H9 (cell line): ENCODE measurements at regions not wholly inside any gene's neighbourhood (a gene's known extent, or its start where the extent isn't known, plus 50 kb on each side); places are given as distances from the start of the nearest gene placed in this dataset.

Experiments
- DNase-seq: peaks from one replicate; pipeline ENCODE4 v3.0.0-alpha.2; 2017
- H2AFZ ChIP-seq: one replicate; pipeline ENCODE4 v1.6.1; 2013; ENCODE audit warnings: mild to moderate bottlenecking, low read length, control low read depth, moderate library complexity
- H2AK5ac ChIP-seq: 2 replicates; pipeline ENCODE4 v1.6.1; 2013; ENCODE audit warnings: low read length, control low read depth, mixed read lengths; ENCODE audit not compliant: insufficient read length
- H2BK120ac ChIP-seq: one replicate; pipeline ENCODE4 v1.6.1; 2013; ENCODE audit warnings: low read depth, mild to moderate bottlenecking, low read length, control low read depth, inconsistent platforms; ENCODE audit not compliant: poor library complexity, severe bottlenecking
- H2BK12ac ChIP-seq: 2 replicates; pipeline ENCODE4 v1.6.1; 2013; ENCODE audit warnings: low read length, control low read depth, mixed read lengths, low read depth; ENCODE audit not compliant: insufficient read length
- H2BK15ac ChIP-seq: 2 replicates; pipeline ENCODE4 v1.6.1; 2013; ENCODE audit warnings: low read depth, low read length, control low read depth
- H2BK20ac ChIP-seq: one replicate; pipeline ENCODE4 v1.6.1; 2013; ENCODE audit warnings: low read depth, mild to moderate bottlenecking, low read length, control low read depth, inconsistent platforms; ENCODE audit not compliant: poor library complexity, severe bottlenecking
- H2BK5ac ChIP-seq: 2 replicates; pipeline ENCODE4 v1.6.1; 2013; ENCODE audit warnings: low read length, control low read depth, mixed read lengths; ENCODE audit not compliant: insufficient read length
- H3K14ac ChIP-seq: 2 replicates; pipeline ENCODE4 v1.6.1; 2013; ENCODE audit warnings: low read length, control low read depth; ENCODE audit not compliant: insufficient read depth
- H3K18ac ChIP-seq: 2 replicates; pipeline ENCODE4 v1.6.1; 2013; ENCODE audit warnings: low read depth, mild to moderate bottlenecking, mixed read lengths, low read length, control low read depth; ENCODE audit not compliant: insufficient read length
- H3K23ac ChIP-seq: 2 replicates; pipeline ENCODE4 v1.6.1; 2013; ENCODE audit warnings: low read length, control low read depth, mixed read lengths, low read depth; ENCODE audit not compliant: insufficient read length
- H3K23me2 ChIP-seq: 2 replicates; pipeline ENCODE4 v1.6.1; 2013; ENCODE audit warnings: low read depth, mild to moderate bottlenecking, mixed read lengths, low read length, control low read depth; ENCODE audit not compliant: insufficient read length, poor library complexity, severe bottlenecking
- H3K27ac ChIP-seq: 2 replicates; pipeline ENCODE4 v1.5.1; 2013; ENCODE audit warnings: low read length, control low read depth, mixed read lengths, low read depth; ENCODE audit not compliant: insufficient read length
- H3K27me3 ChIP-seq: 2 replicates; pipeline ENCODE4 v1.6.1; 2013; ENCODE audit warnings: low read length, control low read depth, inconsistent platforms; ENCODE audit not compliant: insufficient read depth
- H3K4ac ChIP-seq: 2 replicates; pipeline ENCODE4 v1.6.1; 2013; ENCODE audit warnings: low read depth, mild to moderate bottlenecking, control low read depth, inconsistent platforms, low read length, moderate library complexity
- H3K4me1 ChIP-seq: 2 replicates; pipeline ENCODE4 v1.6.1; 2013; ENCODE audit warnings: low read length, control low read depth, inconsistent platforms; ENCODE audit not compliant: insufficient read depth
- H3K4me2 ChIP-seq: 2 replicates; pipeline ENCODE4 v1.6.1; 2013; ENCODE audit warnings: low read length, control low read depth, mixed read lengths; ENCODE audit not compliant: insufficient read length, insufficient read depth
- H3K56ac ChIP-seq: 2 replicates; pipeline ENCODE4 v1.6.1; 2013; ENCODE audit warnings: low read depth, mild to moderate bottlenecking, mixed read lengths, low read length, control low read depth; ENCODE audit not compliant: insufficient read length
- H3K79me1 ChIP-seq: 2 replicates; pipeline ENCODE4 v1.6.1; 2013; ENCODE audit warnings: low read depth, mild to moderate bottlenecking, moderate library complexity, low read length, control low read depth, inconsistent platforms; ENCODE audit not compliant: insufficient read depth, poor library complexity, severe bottlenecking
- H3K79me2 ChIP-seq: 2 replicates; pipeline ENCODE4 v1.6.1; 2013; ENCODE audit warnings: low read length, control low read depth, inconsistent platforms; ENCODE audit not compliant: insufficient read depth
- H3K9ac ChIP-seq: 2 replicates; pipeline ENCODE4 v1.6.1; 2013; ENCODE audit warnings: low read length, control low read depth, mixed read lengths; ENCODE audit not compliant: insufficient read length; ENCODE audit errors: extremely low read depth
- H3K9me3 ChIP-seq: one replicate; pipeline ENCODE4 v1.6.1; 2013; ENCODE audit warnings: low read depth, low read length, inconsistent platforms; ENCODE audit not compliant: control insufficient read depth
- H3T11ph ChIP-seq: one replicate; pipeline ENCODE4 v1.6.1; 2013; ENCODE audit warnings: mild to moderate bottlenecking, low read length, control low read depth, inconsistent platforms
- H4K20me1 ChIP-seq: one replicate; pipeline ENCODE4 v1.6.1; 2013; ENCODE audit not compliant: control insufficient read depth, insufficient read length, insufficient read depth
- H4K5ac ChIP-seq: 2 replicates; pipeline ENCODE4 v1.6.1; 2013; ENCODE audit warnings: low read depth, mild to moderate bottlenecking, mixed read lengths, low read length, control low read depth; ENCODE audit not compliant: insufficient read length
- H4K8ac ChIP-seq: replicated peaks from 2 replicates; pipeline ENCODE4 v1.6.1; 2013; ENCODE audit warnings: low read length, control low read depth, mixed read lengths, low read depth; ENCODE audit not compliant: insufficient read length
- H4K91ac ChIP-seq: 2 replicates; pipeline ENCODE4 v1.6.1; 2013; ENCODE audit warnings: low read depth, mild to moderate bottlenecking, moderate library complexity, mixed read lengths, low read length, control low read depth; ENCODE audit not compliant: insufficient read length
- H3K27ac Mint-ChIP-seq, 3 experiments: 2 replicates in 2 of 3; 3 replicates in 1 of 3; pipeline ENCODE4 v1.8.0; 2020 to 2021; ENCODE audit warnings: mixed read lengths in 3 of 3, mild to moderate bottlenecking in 1 of 3, moderate library complexity in 1 of 3
- H3K27me3 Mint-ChIP-seq: 2 replicates; pipeline ENCODE4 v1.8.0; 2021; ENCODE audit warnings: low read depth, mild to moderate bottlenecking, moderate library complexity, mixed read lengths
- H3K36me3 Mint-ChIP-seq, 3 experiments: 2 replicates in 2 of 3; 3 replicates in 1 of 3; pipeline ENCODE4 v1.8.0; 2020 to 2021; ENCODE audit warnings: low read depth in 3 of 3, mixed read lengths in 3 of 3; ENCODE audit not compliant: insufficient read depth in 1 of 3
- H3K4me1 Mint-ChIP-seq, 2 experiments: 2 replicates each; pipeline ENCODE4 v1.8.0; 2020; ENCODE audit warnings: mixed read lengths in 2 of 2
- H3K4me3 Mint-ChIP-seq, 2 experiments: 2 replicates in 1 of 2; 3 replicates in 1 of 2; pipeline ENCODE4 v1.8.0; 2020 to 2021; ENCODE audit warnings: mild to moderate bottlenecking in 2 of 2, mixed read lengths in 2 of 2, moderate library complexity in 1 of 2
- H3K9me3 Mint-ChIP-seq, 2 experiments: 2 replicates in 1 of 2; 3 replicates in 1 of 2; pipeline ENCODE4 v1.8.0; 2020; ENCODE audit warnings: mild to moderate bottlenecking in 2 of 2, mixed read lengths in 2 of 2, moderate library complexity in 1 of 2
- WGBS: extraction: QIAGEN DNeasy Blood & Tissue Kit; methylation state at CpG from one replicate; pipeline ENCODE4 v1.1.7; 2013; ENCODE audit warnings: missing lambda C conversion rate, low lambda C conversion rate, mixed read lengths; ENCODE audit not compliant: insufficient read length; ENCODE audit errors: extremely low coverage; 5-methylcytosine and 5-hydroxymethylcytosine counted together
- TF ChIP-seq, protein P1 (sequence below): fragments of 200-600 bp; sonication (generic); conservative IDR thresholded peaks from 3 replicates; pipeline ENCODE4 v1.8.0; 2021; ENCODE audit warnings: antibody characterized with exemption, mild to moderate bottlenecking

DNA sequence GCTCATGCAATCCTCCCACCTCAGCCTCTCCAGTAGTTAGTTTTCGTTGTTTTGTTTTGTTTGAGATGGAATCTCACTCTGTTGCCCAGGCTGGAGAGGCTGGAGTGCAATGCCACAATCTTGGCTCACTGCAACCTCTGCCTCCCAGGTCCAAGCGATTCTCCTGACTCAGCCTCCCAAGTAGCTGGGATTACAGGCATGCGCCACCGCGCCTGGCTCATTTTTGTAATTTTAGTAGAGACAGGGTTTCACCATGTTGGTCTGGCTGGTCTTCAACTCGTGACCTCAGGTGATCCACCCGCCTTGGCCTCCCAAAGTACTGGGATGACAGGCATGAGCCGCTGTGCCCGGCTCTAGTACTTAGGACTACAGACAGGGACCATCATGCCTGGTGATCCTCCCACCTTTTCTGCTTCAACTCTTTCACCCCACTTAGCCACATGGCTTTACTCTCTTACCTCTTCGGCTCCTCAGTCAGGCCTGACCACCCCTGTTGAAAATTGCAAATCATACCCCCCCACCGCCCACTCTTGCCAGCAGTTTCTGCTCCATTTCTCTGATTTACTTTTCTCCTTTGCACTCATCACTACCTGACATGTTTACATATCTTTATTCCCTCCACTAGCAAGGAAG lies 157.1 kb upstream of the GRK3 start:
- H3K27me3 ChIP-seq, result no peaks in the 10 kb centered on the region
- TF ChIP-seq, protein P1, sequence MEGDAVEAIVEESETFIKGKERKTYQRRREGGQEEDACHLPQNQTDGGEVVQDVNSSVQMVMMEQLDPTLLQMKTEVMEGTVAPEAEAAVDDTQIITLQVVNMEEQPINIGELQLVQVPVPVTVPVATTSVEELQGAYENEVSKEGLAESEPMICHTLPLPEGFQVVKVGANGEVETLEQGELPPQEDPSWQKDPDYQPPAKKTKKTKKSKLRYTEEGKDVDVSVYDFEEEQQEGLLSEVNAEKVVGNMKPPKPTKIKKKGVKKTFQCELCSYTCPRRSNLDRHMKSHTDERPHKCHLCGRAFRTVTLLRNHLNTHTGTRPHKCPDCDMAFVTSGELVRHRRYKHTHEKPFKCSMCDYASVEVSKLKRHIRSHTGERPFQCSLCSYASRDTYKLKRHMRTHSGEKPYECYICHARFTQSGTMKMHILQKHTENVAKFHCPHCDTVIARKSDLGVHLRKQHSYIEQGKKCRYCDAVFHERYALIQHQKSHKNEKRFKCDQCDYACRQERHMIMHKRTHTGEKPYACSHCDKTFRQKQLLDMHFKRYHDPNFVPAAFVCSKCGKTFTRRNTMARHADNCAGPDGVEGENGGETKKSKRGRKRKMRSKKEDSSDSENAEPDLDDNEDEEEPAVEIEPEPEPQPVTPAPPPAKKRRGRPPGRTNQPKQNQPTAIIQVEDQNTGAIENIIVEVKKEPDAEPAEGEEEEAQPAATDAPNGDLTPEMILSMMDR, result no peak
- H4K8ac ChIP-seq, result no peak overlapping the region
- Mint-ChIP-seq H3K4me1 (peaks cover 32 to 40% of the 10 kb centered on the region in 2 experiments), H3K4me3 (peak overlapping the region in 1 of 2 experiments; percentile 19; a peak in 4 of 5 replicates), H3K9me3 (peaks cover 0 to 3% of the 10 kb centered on the region in 2 experiments; a peak in 1 of 5 replicates), H3K27me3 (peaks cover 18% of the 10 kb centered on the region), H3K36me3 (peaks cover 0 to 3% (median 0%) of the 10 kb centered on the region in 3 experiments; a peak in 3 of 7 replicates), H3K27ac (peak overlapping the region; percentile 42 to 87 (median 58); a peak in 6 of 7 replicates)
- H3K79me1 ChIP-seq, result no peaks in the 10 kb centered on the region
- no peak overlapping the region for H2AK5ac ChIP-seq
- no peak overlapping the region for H3K4ac ChIP-seq
- no peak overlapping the region for H3K23ac ChIP-seq
- DNase-seq, result no peak
- peaks cover 4% of the 10 kb centered on the region; the same call in 1 of the 2 replicates for H3K79me2 ChIP-seq
- no peak overlapping the region for H3K14ac ChIP-seq
- no peak overlapping the region for H4K91ac ChIP-seq
- H3K27ac ChIP-seq, result no peak overlapping the region
- H3K9me3 ChIP-seq, result no peaks in the 10 kb centered on the region
- no peak overlapping the region for H2BK15ac ChIP-seq
- H3K23me2 ChIP-seq, result peaks cover 9% of the 10 kb centered on the region
- no peak overlapping the region for H2BK120ac ChIP-seq
- H2BK12ac ChIP-seq, result no peak overlapping the region
- H3K4me2 ChIP-seq, result no peak overlapping the region
- H3K18ac ChIP-seq, result no peak overlapping the region
- no peak overlapping the region for H2BK20ac ChIP-seq
- no peak overlapping the region for H4K5ac ChIP-seq
- no CpG with 5 or more reads among the region's 11 CpGs for WGBS
- peaks cover 11% of the 10 kb centered on the region; the same call in 1 of the 2 replicates for H3K4me1 ChIP-seq
- H3K56ac ChIP-seq, result no peak overlapping the region
- no peak overlapping the region for H3K9ac ChIP-seq
- no peak overlapping the region for H2AFZ ChIP-seq
- no peak overlapping the region for H3T11ph ChIP-seq
- no peak overlapping the region for H2BK5ac ChIP-seq
- no peaks in the 10 kb centered on the region for H4K20me1 ChIP-seq
